Mesothelial cell of epicardium (in vitro differentiated cells): ENCODE measurements at regions not wholly inside any gene's neighbourhood (a gene's known extent, or its start where the extent isn't known, plus 50 kb on each side); places are given as distances from the start of the nearest gene placed in this dataset.

Experiments
- DNase-seq, 2 experiments: peaks; one replicate each; pipeline ENCODE4 v3.0.0; 2021; ENCODE audit warnings: low spot score in 2 of 2; ENCODE audit not compliant: unreplicated experiment in 2 of 2
- H3K27ac Mint-ChIP-seq: 2 replicates; pipeline ENCODE4 v1.8.0; 2021; ENCODE audit warnings: mixed read lengths
- H3K27me3 Mint-ChIP-seq: 2 replicates; pipeline ENCODE4 v1.8.0; 2021; ENCODE audit warnings: low read depth, mixed read lengths
- H3K36me3 Mint-ChIP-seq: 2 replicates; pipeline ENCODE4 v1.8.0; 2021; ENCODE audit warnings: mixed read lengths
- H3K4me1 Mint-ChIP-seq: 2 replicates; pipeline ENCODE4 v1.8.0; 2021; ENCODE audit warnings: mixed read lengths
- H3K4me3 Mint-ChIP-seq: 2 replicates; pipeline ENCODE4 v1.8.0; 2021; ENCODE audit warnings: mild to moderate bottlenecking, moderate library complexity, mixed read lengths
- H3K9me3 Mint-ChIP-seq: 2 replicates; pipeline ENCODE4 v1.8.0; 2021; ENCODE audit warnings: mixed read lengths
- CTCF ChIP-seq: fragments of 200-600 bp; sonication (generic); IDR thresholded peaks from one replicate; pipeline ENCODE4 v1.5.0; 2021; ENCODE audit warnings: antibody characterized with exemption; ENCODE audit not compliant: unreplicated experiment

- Mint-ChIP-seq H3K9me3 (no peaks in the 10 kb centered on the region), H3K27me3 (no peaks in the 10 kb centered on the region), H3K4me1 (peaks cover 78% of the 10 kb centered on the region), H3K36me3 (no peaks in the 10 kb centered on the region), H3K27ac (peak overlapping the region; percentile 95), H3K4me3 (no peak overlapping the region)
- no peak for TF ChIP-seq CTCF
- DNase-seq: peak in 1 of 2 experiments; percentile 57
Measured at GRCh38 chr16:85162478-85163277, 50.4 kb upstream of the CIBAR2 start.

DNA sequence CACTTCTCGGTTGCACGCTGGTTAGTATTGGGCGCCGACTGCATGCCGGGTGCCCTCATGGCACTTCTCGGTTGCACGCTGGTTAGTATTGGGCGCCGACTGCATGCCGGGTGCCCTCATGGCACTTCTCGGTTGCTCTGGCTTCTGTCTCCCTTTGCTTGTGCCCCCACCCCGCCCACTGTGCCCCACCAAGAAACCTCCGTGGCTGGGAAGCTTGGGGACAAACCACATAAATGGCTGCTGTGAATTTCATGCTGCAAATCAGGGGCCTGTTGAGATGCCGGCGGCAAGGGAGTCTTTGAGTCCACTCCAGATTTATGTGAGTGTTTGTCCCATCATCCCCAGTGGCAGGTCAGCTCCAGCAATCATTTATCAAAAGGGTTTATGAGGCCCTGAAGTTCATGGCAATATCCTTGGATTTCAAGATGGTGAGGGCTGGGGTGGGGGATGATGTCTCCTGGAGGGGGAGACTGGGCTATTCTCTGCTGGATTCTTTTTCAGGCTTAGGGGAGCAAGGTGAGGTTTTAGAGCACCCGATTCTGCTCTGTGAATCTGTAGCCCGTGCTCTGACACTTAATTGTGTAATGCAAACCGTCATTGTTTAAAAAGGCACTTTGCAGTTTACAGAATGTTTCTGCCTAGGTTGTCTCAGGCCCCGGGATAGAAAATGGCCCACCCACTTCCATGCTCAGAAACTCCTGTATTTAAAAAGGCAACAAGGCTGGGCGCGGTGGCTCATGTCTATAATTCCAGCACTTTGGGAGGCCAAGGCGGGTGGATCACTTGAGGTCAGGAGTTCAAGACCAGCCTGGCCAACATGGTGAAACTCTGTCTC is 51.2 kb upstream of the CIBAR2 start:
- Mint-ChIP-seq H3K27ac (peak overlapping the region; percentile 82), H3K4me1 (peaks cover 78% of the 10 kb centered on the region), H3K36me3 (no peaks in the 10 kb centered on the region), H3K9me3 (no peaks in the 10 kb centered on the region), H3K4me3 (no peak overlapping the region), H3K27me3 (no peaks in the 10 kb centered on the region)
- TF ChIP-seq CTCF: no peak
- DNase-seq: no peak

- Mint-ChIP-seq H3K4me1 (peaks cover 72% of the 10 kb centered on the region), H3K27me3 (no peaks in the 10 kb centered on the region), H3K27ac (peak overlapping the region; percentile 7), H3K36me3 (no peaks in the 10 kb centered on the region), H3K9me3 (no peaks in the 10 kb centered on the region), H3K4me3 (no peak overlapping the region)
- TF ChIP-seq CTCF: no peak
- no peak for DNase-seq
Measured at GRCh38 chr16:85164431-85164830, 52.2 kb upstream of the CIBAR2 start.

GRCh38 chr16:85164838-85165516 is 52.7 kb upstream of the CIBAR2 start:
- Mint-ChIP-seq H3K4me1 (peaks cover 68% of the 10 kb centered on the region), H3K27ac (peak overlapping the region; percentile 7), H3K4me3 (no peak overlapping the region), H3K9me3 (no peaks in the 10 kb centered on the region), H3K36me3 (no peaks in the 10 kb centered on the region), H3K27me3 (no peaks in the 10 kb centered on the region)
- no peak for TF ChIP-seq CTCF
- DNase-seq: no peak

DNA sequence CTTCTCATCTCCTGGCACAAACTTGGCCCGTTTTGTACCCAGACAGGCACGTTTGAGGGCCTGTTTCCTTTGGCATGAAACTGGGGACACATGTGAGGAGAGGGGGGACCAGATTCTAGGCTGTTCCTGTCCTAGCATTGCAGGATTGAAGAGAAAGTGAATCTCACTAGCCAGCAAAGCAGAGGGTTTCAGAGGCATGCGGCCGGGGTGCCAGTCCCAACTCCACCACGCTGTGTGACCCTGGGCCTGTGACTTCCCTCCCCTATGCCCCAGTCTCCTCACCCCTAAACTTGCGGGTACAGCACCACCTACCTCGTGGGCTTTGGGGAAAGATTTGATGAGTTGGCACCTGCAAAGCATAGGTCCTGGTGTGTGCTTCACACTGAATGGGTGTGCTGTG is 53.5 kb upstream of the CIBAR2 start:
- H3K4me1 Mint-ChIP-seq: peaks cover 67% of the 10 kb centered on the region
- H3K27me3 Mint-ChIP-seq: no peaks in the 10 kb centered on the region
- H3K27ac Mint-ChIP-seq: no peak overlapping the region
- no peak for DNase-seq
- H3K4me3 Mint-ChIP-seq: no peak overlapping the region
- H3K9me3 Mint-ChIP-seq: no peaks in the 10 kb centered on the region
- no peak for TF ChIP-seq CTCF
- H3K36me3 Mint-ChIP-seq: no peaks in the 10 kb centered on the region
